HL-60 (cell line): ENCODE measurements at regions not wholly inside any gene's neighbourhood (a gene's known extent, or its start where the extent isn't known, plus 50 kb on each side); places are given as distances from the start of the nearest gene placed in this dataset.

Experiments
- DNase-seq, 2 experiments: peaks; one replicate each; pipeline ENCODE4 v3.0.0-alpha.2; 2010 to 2020; ENCODE audit warnings: low read depth in 1 of 2, low spot score in 1 of 2
- H3K27ac ChIP-seq: fragments of 250-450 bp; sonication (Bioruptor Pico); replicated peaks from 2 replicates; pipeline ENCODE4 v1.5.1; 2020; ENCODE audit warnings: mild to moderate bottlenecking, moderate library complexity
- H3K27me3 ChIP-seq: fragments of 250-450 bp; sonication (Bioruptor Pico); 2 replicates; pipeline ENCODE4 v1.5.1; 2021; ENCODE audit warnings: mild to moderate bottlenecking, moderate library complexity; ENCODE audit not compliant: insufficient read depth, poor library complexity, severe bottlenecking
- H3K4me3 ChIP-seq: replicated peaks from 2 replicates; pipeline ENCODE4 v1.5.1; 2011; ENCODE audit warnings: mild to moderate bottlenecking, control low read depth, low read length; ENCODE audit not compliant: insufficient read depth
- GABPA ChIP-seq: IDR thresholded peaks from 2 replicates; pipeline ENCODE4 v1.6.1; 2012; ENCODE audit warnings: low read depth
- POLR2AphosphoS5 ChIP-seq: IDR thresholded peaks from 2 replicates; pipeline ENCODE4 v1.6.1; 2012; ENCODE audit warnings: low read depth
- SPI1 ChIP-seq: IDR thresholded peaks from 2 replicates; pipeline ENCODE4 v1.6.1; 2012; ENCODE audit warnings: low read depth, mild to moderate bottlenecking, borderline replicate concordance
- TF ChIP-seq, protein P1 (sequence below): IDR thresholded peaks from 2 replicates; pipeline ENCODE4 v1.6.1; 2012; ENCODE audit warnings: low read depth; ENCODE audit not compliant: insufficient replicate concordance
- TF ChIP-seq, protein P2 (sequence below): IDR thresholded peaks from one replicate; pipeline ENCODE4 v1.5.1; 2011; ENCODE audit warnings: low read length, control low read depth, inconsistent platforms; ENCODE audit not compliant: insufficient read depth

DNA sequence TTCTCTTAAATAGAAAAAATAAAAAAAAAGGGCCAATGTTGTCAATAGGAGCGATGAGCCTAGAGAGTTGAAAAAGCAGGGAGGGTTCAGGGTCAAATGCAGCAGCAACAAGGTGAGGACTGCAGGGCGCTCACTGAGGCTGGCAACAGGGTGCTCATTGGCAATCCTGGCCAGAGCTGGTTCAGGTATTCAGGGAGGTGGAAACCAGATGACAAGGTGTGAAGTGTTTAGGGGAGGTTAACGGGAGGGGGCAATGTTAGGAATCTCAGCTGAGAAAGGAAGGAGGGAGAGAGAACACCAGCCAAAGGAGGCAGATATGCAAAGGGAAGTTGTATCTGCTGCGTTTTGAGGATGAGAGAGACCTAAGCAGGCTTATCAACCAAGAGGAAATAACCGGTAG lies 129.8 kb upstream of the DAB1 start:
- TF ChIP-seq POLR2AphosphoS5 (no peak), SPI1 (no peak), GABPA (no peak)
- TF ChIP-seq, protein P1, sequence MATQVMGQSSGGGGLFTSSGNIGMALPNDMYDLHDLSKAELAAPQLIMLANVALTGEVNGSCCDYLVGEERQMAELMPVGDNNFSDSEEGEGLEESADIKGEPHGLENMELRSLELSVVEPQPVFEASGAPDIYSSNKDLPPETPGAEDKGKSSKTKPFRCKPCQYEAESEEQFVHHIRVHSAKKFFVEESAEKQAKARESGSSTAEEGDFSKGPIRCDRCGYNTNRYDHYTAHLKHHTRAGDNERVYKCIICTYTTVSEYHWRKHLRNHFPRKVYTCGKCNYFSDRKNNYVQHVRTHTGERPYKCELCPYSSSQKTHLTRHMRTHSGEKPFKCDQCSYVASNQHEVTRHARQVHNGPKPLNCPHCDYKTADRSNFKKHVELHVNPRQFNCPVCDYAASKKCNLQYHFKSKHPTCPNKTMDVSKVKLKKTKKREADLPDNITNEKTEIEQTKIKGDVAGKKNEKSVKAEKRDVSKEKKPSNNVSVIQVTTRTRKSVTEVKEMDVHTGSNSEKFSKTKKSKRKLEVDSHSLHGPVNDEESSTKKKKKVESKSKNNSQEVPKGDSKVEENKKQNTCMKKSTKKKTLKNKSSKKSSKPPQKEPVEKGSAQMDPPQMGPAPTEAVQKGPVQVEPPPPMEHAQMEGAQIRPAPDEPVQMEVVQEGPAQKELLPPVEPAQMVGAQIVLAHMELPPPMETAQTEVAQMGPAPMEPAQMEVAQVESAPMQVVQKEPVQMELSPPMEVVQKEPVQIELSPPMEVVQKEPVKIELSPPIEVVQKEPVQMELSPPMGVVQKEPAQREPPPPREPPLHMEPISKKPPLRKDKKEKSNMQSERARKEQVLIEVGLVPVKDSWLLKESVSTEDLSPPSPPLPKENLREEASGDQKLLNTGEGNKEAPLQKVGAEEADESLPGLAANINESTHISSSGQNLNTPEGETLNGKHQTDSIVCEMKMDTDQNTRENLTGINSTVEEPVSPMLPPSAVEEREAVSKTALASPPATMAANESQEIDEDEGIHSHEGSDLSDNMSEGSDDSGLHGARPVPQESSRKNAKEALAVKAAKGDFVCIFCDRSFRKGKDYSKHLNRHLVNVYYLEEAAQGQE: no peak
- TF ChIP-seq, protein P2, sequence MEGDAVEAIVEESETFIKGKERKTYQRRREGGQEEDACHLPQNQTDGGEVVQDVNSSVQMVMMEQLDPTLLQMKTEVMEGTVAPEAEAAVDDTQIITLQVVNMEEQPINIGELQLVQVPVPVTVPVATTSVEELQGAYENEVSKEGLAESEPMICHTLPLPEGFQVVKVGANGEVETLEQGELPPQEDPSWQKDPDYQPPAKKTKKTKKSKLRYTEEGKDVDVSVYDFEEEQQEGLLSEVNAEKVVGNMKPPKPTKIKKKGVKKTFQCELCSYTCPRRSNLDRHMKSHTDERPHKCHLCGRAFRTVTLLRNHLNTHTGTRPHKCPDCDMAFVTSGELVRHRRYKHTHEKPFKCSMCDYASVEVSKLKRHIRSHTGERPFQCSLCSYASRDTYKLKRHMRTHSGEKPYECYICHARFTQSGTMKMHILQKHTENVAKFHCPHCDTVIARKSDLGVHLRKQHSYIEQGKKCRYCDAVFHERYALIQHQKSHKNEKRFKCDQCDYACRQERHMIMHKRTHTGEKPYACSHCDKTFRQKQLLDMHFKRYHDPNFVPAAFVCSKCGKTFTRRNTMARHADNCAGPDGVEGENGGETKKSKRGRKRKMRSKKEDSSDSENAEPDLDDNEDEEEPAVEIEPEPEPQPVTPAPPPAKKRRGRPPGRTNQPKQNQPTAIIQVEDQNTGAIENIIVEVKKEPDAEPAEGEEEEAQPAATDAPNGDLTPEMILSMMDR: no peak
- H3K27ac ChIP-seq: no peak overlapping the region
- H3K27me3 ChIP-seq: no peaks in the 10 kb centered on the region
- no peak for DNase-seq
- H3K4me3 ChIP-seq: no peak overlapping the region

DNA sequence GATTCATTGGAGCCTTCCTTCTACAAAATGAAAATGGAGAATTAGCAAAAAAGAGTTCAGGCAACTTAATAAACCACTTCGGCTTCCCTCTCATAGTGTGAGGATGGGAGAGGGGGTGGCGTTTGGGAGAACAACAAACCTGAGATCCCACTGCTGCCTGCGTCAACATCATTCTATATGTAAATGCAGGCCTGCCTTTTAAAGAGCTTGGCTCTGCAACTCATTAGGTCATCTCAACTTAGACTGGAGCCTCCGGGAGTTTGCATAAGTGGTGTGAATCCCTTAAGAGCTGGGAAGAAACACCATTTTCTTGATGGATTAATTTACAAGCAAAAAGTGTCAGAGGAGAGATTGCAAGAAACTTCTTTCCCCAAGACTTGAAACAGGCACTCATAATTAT lies 127.6 kb upstream of the DAB1 start:
- Histone ChIP-seq H3K27me3 (no peaks in the 10 kb centered on the region), H3K27ac (no peak overlapping the region), H3K4me3 (no peak overlapping the region)
- TF ChIP-seq GABPA (no peak), SPI1 (no peak), POLR2AphosphoS5 (no peak)
- TF ChIP-seq, protein P1: no peak
- TF ChIP-seq, protein P2: no peak
- DNase-seq: no peak

DNA sequence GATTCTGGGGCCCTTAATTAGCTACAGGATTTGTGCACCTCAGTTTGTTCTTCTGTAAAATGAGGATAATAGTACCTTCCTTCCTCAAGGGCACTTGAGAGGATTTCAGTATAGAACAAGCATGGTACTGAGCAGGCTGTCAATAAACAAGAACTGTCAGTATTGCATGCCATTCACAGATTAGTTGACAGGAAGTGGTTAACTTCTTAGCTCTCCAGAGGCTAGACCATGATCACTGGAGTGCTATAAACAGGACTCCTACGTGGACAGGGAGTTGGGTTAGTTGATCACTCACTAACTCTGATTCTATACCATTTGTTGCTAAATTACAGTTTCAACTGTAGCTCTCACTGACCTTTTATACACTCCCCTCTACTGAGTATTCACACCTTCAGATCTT lies 126.2 kb upstream of the DAB1 start:
- TF ChIP-seq, protein P1: no peak
- TF ChIP-seq SPI1 (no peak), POLR2AphosphoS5 (no peak), GABPA (no peak)
- TF ChIP-seq, protein P2: no peak
- Histone ChIP-seq H3K27ac (no peak overlapping the region), H3K27me3 (no peaks in the 10 kb centered on the region), H3K4me3 (no peak overlapping the region)
- DNase-seq: no peak
